ENCODE measurements at regions not wholly inside any gene's neighbourhood (a gene's known extent, or its start where the extent isn't known, plus 50 kb on each side); places are given as distances from the start of the nearest gene placed in this dataset.
A peak's percentile ranks its signal among the peaks of the same experiment; 100 is the strongest.

- H3K9ac ChIP-seq (ENCODE audit: insufficient read depth in 1 of 2, low read length in 2 of 2) = no peak overlapping the region
- no peak for TF ChIP-seq CTCF (IDR thresholded peaks at IDR 0.05; ENCODE audit: control extremely low read depth, extremely low read depth)
- H3K27me3 ChIP-seq (ENCODE audit: control insufficient read depth in 3 of 3, insufficient read depth in 3 of 3, low read length in 2 of 3) = no peaks in the 10 kb centered on the region
- 36 to 65% methylated on average over 1 of the region's 1 CpG for WGBS, 2 donors
- no peak overlapping the region for H3K27ac ChIP-seq (ENCODE audit: low read depth in 1 of 2, low read length in 1 of 2)
- ATAC-seq (ENCODE audit: insufficient read depth, low FRiP score) = no peak
- H3K9me3 ChIP-seq (ENCODE audit: control insufficient read depth in 4 of 4, insufficient read depth in 3 of 4, low read length in 3 of 4) = peaks cover 0 to 5% (median 2%) of the 10 kb centered on the region in 4 donors
- H3K4me3 ChIP-seq = no peak overlapping the region
- DNase-seq = no peak
- H3K4me1 ChIP-seq (ENCODE audit: control insufficient read depth in 5 of 5, insufficient read depth in 5 of 5, low read length in 5 of 5) = peaks cover 0 to 6% (median 5%) of the 10 kb centered on the region in 5 donors
- peaks cover 0 to 4% (median 2%) of the 10 kb centered on the region in 4 donors for H3K36me3 ChIP-seq (ENCODE audit: control insufficient read depth in 4 of 4, insufficient read depth in 4 of 4, low read length in 4 of 4)
Observed at GRCh38 chr6:21692721-21693120, 99.2 kb downstream of the SOX4 start.

GRCh38 chr6:21694168-21694567 is 100.6 kb downstream of the SOX4 start:
- H3K27ac ChIP-seq (ENCODE audit: low read depth in 1 of 2, low read length in 1 of 2) = no peak overlapping the region
- H3K9me3 ChIP-seq (ENCODE audit: control insufficient read depth in 4 of 4, insufficient read depth in 3 of 4, low read length in 3 of 4) = no peaks in the 10 kb centered on the region
- DNase-seq = no peak
- H3K27me3 ChIP-seq (ENCODE audit: control insufficient read depth in 3 of 3, insufficient read depth in 3 of 3, low read length in 2 of 3) = no peaks in the 10 kb centered on the region
- no peak for TF ChIP-seq CTCF (IDR thresholded peaks at IDR 0.05; ENCODE audit: control extremely low read depth, extremely low read depth)
- H3K36me3 ChIP-seq (ENCODE audit: control insufficient read depth in 4 of 4, insufficient read depth in 4 of 4, low read length in 4 of 4) = no peaks in the 10 kb centered on the region
- H3K4me3 ChIP-seq = no peak overlapping the region
- H3K4me1 ChIP-seq (ENCODE audit: control insufficient read depth in 5 of 5, insufficient read depth in 5 of 5, low read length in 5 of 5) = peaks cover 0 to 6% (median 5%) of the 10 kb centered on the region in 5 donors
- no peak for ATAC-seq (ENCODE audit: insufficient read depth, low FRiP score)
- no peak overlapping the region for H3K9ac ChIP-seq (ENCODE audit: insufficient read depth in 1 of 2, low read length in 2 of 2)
- 92 to 97% methylated on average over 2 of the region's 2 CpGs for WGBS, 2 donors

DNA sequence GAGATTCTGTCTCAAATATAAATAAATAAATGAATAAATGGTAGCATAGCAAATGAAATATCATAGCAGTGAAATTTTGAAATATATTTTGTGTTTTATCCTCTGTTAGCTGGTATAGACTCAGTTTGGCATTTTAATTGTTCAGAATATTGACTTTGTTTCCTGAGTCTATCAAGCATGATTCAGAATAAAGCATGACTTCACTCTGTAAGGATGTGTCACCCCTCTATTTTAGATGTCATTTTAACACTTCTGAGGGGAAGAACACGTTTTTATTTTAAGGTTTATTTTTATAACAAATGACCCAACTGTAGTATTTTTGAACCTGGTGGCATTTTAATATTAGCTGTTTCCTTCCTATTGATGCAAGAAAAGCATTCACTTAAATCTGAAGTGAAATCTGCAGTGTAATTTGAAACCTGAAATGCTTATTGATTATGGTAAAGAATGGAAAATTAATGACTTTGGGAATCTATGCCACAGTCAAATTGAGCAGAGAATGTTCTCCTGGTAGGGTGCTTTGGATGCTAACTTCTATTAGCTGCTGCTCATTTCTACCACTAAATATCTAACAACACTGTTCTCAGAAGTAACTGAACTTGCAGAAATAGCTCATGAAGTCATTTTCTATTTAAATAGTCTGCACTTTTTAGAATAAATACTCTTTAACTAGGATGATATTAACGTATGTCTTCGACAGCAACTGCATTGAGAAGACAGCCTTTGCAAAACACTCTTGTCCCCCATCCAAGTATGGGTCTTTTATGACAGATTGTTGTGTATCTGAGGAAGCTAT is 114.2 kb downstream of the SOX4 start:
- no peaks in the 10 kb centered on the region for H3K27me3 ChIP-seq (ENCODE audit: control insufficient read depth in 3 of 3, insufficient read depth in 3 of 3, low read length in 2 of 3)
- DNase-seq (peak in 2 of 3 donors; percentile 62 to 78), ATAC-seq (ENCODE audit: insufficient read depth, low FRiP score) (no peak)
- H3K9me3 ChIP-seq (ENCODE audit: control insufficient read depth in 4 of 4, insufficient read depth in 3 of 4, low read length in 3 of 4) = no peaks in the 10 kb centered on the region
- H3K36me3 ChIP-seq (ENCODE audit: control insufficient read depth in 4 of 4, insufficient read depth in 4 of 4, low read length in 4 of 4) = no peaks in the 10 kb centered on the region
- WGBS, 2 donors = 50 to 52% methylated on average over 3 of the region's 3 CpGs
- H3K27ac ChIP-seq (ENCODE audit: low read depth in 1 of 2, low read length in 1 of 2) = no peak overlapping the region
- TF ChIP-seq CTCF (IDR thresholded peaks at IDR 0.05; ENCODE audit: control extremely low read depth, extremely low read depth) = no peak
- H3K9ac ChIP-seq (ENCODE audit: insufficient read depth in 1 of 2, low read length in 2 of 2) = no peak overlapping the region
- H3K4me1 ChIP-seq (ENCODE audit: control insufficient read depth in 5 of 5, insufficient read depth in 5 of 5, low read length in 5 of 5) = peaks cover 0 to 8% (median 0%) of the 10 kb centered on the region in 5 donors
- H3K4me3 ChIP-seq = no peak overlapping the region

DNA sequence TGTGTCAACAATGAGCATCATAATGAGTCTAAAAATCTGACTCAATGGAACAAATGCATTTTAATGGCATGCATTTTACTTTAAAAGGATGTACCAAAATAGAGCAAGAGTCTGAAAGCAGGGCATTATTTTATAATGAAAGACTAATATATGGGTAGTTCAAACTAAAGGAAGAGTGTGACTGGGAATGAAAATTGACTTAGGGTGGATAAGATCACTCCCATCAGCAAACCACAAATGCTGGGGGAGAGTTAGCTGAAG is 114.7 kb downstream of the SOX4 start:
- no peaks in the 10 kb centered on the region for H3K27me3 ChIP-seq (ENCODE audit: control insufficient read depth in 3 of 3, insufficient read depth in 3 of 3, low read length in 2 of 3)
- H3K4me3 ChIP-seq = no peak overlapping the region
- no peak for ATAC-seq (ENCODE audit: insufficient read depth, low FRiP score)
- no peak overlapping the region for H3K27ac ChIP-seq (ENCODE audit: low read depth in 1 of 2, low read length in 1 of 2)
- no peaks in the 10 kb centered on the region for H3K9me3 ChIP-seq (ENCODE audit: control insufficient read depth in 4 of 4, insufficient read depth in 3 of 4, low read length in 3 of 4)
- DNase-seq = no peak
- H3K9ac ChIP-seq (ENCODE audit: insufficient read depth in 1 of 2, low read length in 2 of 2) = no peak overlapping the region
- peaks cover 0 to 8% (median 0%) of the 10 kb centered on the region in 5 donors for H3K4me1 ChIP-seq (ENCODE audit: control insufficient read depth in 5 of 5, insufficient read depth in 5 of 5, low read length in 5 of 5)
- H3K36me3 ChIP-seq (ENCODE audit: control insufficient read depth in 4 of 4, insufficient read depth in 4 of 4, low read length in 4 of 4) = no peaks in the 10 kb centered on the region
- no peak for TF ChIP-seq CTCF (IDR thresholded peaks at IDR 0.05; ENCODE audit: control extremely low read depth, extremely low read depth)

Measured in lung (tissue), 11 donors.